Endothelial cell (in vitro differentiated cells): ENCODE measurements at regions not wholly inside any gene's neighbourhood (a gene's known extent, or its start where the extent isn't known, plus 50 kb on each side); places are given as distances from the start of the nearest gene placed in this dataset.

ENCODE experiments used
- DNase-seq: peaks from one replicate; pipeline ENCODE4 v3.0.0; 2021; ENCODE audit warnings: low spot score
- H3K27ac Mint-ChIP-seq: one replicate; pipeline ENCODE4 v1.8.0; 2021; ENCODE audit warnings: mixed read lengths, inconsistent platforms; ENCODE audit not compliant: unreplicated experiment
- H3K27me3 Mint-ChIP-seq: one replicate; pipeline ENCODE4 v1.8.0; 2021; ENCODE audit warnings: mild to moderate bottlenecking, moderate library complexity, mixed read lengths, inconsistent platforms; ENCODE audit not compliant: unreplicated experiment
- H3K36me3 Mint-ChIP-seq: one replicate; pipeline ENCODE4 v1.8.0; 2021; ENCODE audit warnings: mild to moderate bottlenecking, low read depth, mixed read lengths, inconsistent platforms; ENCODE audit not compliant: unreplicated experiment
- H3K4me1 Mint-ChIP-seq: one replicate; pipeline ENCODE4 v1.8.0; 2021; ENCODE audit warnings: mild to moderate bottlenecking, mixed read lengths, inconsistent platforms; ENCODE audit not compliant: unreplicated experiment
- H3K4me3 Mint-ChIP-seq: one replicate; pipeline ENCODE4 v1.8.0; 2021; ENCODE audit warnings: mild to moderate bottlenecking, mixed read lengths, inconsistent platforms; ENCODE audit not compliant: unreplicated experiment
- H3K9me3 Mint-ChIP-seq: one replicate; pipeline ENCODE4 v1.8.0; 2021; ENCODE audit warnings: mixed read lengths, inconsistent platforms; ENCODE audit not compliant: unreplicated experiment
- TF ChIP-seq, protein P1 (sequence below): fragments of 200-600 bp; sonication (generic); IDR thresholded peaks from one replicate; pipeline ENCODE4 v1.5.0; 2021; ENCODE audit warnings: antibody characterized with exemption; ENCODE audit not compliant: unreplicated experiment

DNA sequence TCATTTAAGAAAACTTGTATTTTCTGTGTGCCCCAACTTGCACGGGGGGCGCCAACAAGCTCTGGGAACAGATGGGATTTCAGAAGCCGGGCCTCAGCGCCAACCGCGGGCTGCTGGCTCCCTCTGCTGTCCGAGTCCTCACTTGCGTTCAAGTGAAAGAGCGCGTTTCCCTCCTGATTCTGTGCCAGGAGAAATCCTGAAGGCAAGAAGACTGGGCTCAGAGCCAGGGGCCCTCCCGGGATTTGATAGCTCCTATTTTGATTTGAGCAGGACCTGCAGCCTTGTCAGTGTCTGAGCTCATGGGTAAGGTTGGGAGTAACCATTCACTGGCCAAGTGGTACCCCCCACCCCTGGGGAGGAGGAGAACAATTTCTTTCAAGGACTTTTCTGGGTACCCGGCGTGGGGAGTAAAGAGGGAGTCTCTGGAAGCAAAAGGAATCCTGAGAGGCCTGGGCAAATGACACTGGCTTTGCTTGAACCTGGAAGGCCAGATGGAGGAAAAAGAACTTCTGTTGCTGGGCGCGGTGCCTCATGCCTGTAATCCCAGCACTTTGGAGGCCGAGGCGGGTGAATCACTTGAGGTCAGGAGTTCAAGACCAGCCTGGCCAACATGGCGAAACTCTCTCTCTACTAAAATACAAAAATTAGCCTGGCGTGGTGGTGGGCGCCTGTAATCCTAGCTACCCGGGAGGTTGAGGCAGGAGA, 179.0 kb upstream of the RGS6 start:
- Mint-ChIP-seq H3K27ac (no peak overlapping the region), H3K4me1 (peaks cover 17% of the 10 kb centered on the region), H3K9me3 (peaks cover under 1% of the 10 kb centered on the region), H3K4me3 (no peak overlapping the region), H3K36me3 (peaks cover 6% of the 10 kb centered on the region), H3K27me3 (no peaks in the 10 kb centered on the region)
- TF ChIP-seq, protein P1, sequence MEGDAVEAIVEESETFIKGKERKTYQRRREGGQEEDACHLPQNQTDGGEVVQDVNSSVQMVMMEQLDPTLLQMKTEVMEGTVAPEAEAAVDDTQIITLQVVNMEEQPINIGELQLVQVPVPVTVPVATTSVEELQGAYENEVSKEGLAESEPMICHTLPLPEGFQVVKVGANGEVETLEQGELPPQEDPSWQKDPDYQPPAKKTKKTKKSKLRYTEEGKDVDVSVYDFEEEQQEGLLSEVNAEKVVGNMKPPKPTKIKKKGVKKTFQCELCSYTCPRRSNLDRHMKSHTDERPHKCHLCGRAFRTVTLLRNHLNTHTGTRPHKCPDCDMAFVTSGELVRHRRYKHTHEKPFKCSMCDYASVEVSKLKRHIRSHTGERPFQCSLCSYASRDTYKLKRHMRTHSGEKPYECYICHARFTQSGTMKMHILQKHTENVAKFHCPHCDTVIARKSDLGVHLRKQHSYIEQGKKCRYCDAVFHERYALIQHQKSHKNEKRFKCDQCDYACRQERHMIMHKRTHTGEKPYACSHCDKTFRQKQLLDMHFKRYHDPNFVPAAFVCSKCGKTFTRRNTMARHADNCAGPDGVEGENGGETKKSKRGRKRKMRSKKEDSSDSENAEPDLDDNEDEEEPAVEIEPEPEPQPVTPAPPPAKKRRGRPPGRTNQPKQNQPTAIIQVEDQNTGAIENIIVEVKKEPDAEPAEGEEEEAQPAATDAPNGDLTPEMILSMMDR = peak; percentile 71
- peak; percentile 82 for DNase-seq

DNA sequence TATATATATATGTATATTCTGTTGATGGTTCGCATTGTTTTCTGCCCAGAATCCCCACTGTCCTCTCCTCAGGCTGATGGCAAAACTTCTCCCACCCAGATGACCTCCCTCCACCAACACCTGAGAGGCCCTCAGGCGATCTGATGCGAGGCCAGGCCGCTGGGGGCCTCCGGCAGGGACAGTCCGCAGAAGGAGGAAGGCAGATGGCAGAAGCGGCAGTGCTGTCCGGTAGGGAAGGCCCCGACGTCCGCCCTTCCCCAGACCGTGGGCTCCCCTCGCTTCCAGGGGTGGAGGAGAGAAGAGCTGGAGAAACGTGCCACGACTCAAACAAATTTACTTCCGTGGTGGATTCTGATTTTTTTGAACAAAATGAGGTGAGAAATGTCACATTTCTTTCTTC, 178.3 kb upstream of the RGS6 start:
- DNase-seq = no peak
- Mint-ChIP-seq H3K36me3 (peaks cover 4% of the 10 kb centered on the region), H3K27me3 (no peaks in the 10 kb centered on the region), H3K4me1 (peaks cover 19% of the 10 kb centered on the region), H3K27ac (no peak overlapping the region), H3K9me3 (no peaks in the 10 kb centered on the region), H3K4me3 (no peak overlapping the region)
- TF ChIP-seq, protein P1 = no peak

GRCh38 chr14:71754422-71755095, 177.7 kb upstream of the RGS6 start:
- DNase-seq = no peak
- Mint-ChIP-seq H3K27me3 (no peaks in the 10 kb centered on the region), H3K27ac (no peak overlapping the region), H3K4me1 (peaks cover 19% of the 10 kb centered on the region), H3K36me3 (no peaks in the 10 kb centered on the region), H3K4me3 (no peak overlapping the region), H3K9me3 (no peaks in the 10 kb centered on the region)
- TF ChIP-seq, protein P1 = no peak

GRCh38 chr14:71758229-71758951, 173.8 kb upstream of the RGS6 start:
- TF ChIP-seq, protein P1 = no peak
- Mint-ChIP-seq H3K4me3 (no peak overlapping the region), H3K36me3 (no peaks in the 10 kb centered on the region), H3K27ac (peak overlapping the region; percentile 62), H3K27me3 (peaks cover 1% of the 10 kb centered on the region), H3K4me1 (peaks cover 17% of the 10 kb centered on the region), H3K9me3 (no peaks in the 10 kb centered on the region)
- DNase-seq = no peak
